ENCODE measurements at regions not wholly inside any gene's neighbourhood (a gene's known extent, or its start where the extent isn't known, plus 50 kb on each side); places are given as distances from the start of the nearest gene placed in this dataset.

- no peak for DNase-seq
- Mint-ChIP-seq H3K9me3 (no peaks in the 10 kb centered on the region), H3K27me3 (ENCODE audit: low read depth) (peaks cover 2% of the 10 kb centered on the region)
Observed at GRCh38 chr13:39272994-39273393, 234.7 kb downstream of the NHLRC3 start.

GRCh38 chr13:39273953-39274738, 235.9 kb downstream of the NHLRC3 start:
- ATAC-seq, result no peak
- no peaks in the 10 kb centered on the region for H3K4me1 Mint-ChIP-seq (ENCODE audit: low read depth)
- H3K9me3 Mint-ChIP-seq, result no peaks in the 10 kb centered on the region
- no peaks in the 10 kb centered on the region for H3K36me3 Mint-ChIP-seq (ENCODE audit: insufficient read depth)
- peaks cover 2% of the 10 kb centered on the region for H3K27me3 Mint-ChIP-seq (ENCODE audit: low read depth)
- H3K4me3 Mint-ChIP-seq, result no peak overlapping the region
- no peak for DNase-seq

More at GRCh38 chr13:39272994-39273393, 234.7 kb downstream of the NHLRC3 start:
- no peaks in the 10 kb centered on the region for H3K4me1 Mint-ChIP-seq (ENCODE audit: low read depth)
- H3K4me3 Mint-ChIP-seq, result no peak overlapping the region
- H3K36me3 Mint-ChIP-seq (ENCODE audit: insufficient read depth), result no peaks in the 10 kb centered on the region
- no peak for ATAC-seq

GRCh38 chr13:39274739-39275325, 236.6 kb downstream of the NHLRC3 start:
- Mint-ChIP-seq H3K4me3 (no peak overlapping the region), H3K27me3 (ENCODE audit: low read depth) (peaks cover 5% of the 10 kb centered on the region), H3K4me1 (ENCODE audit: low read depth) (no peaks in the 10 kb centered on the region), H3K9me3 (no peaks in the 10 kb centered on the region), H3K36me3 (ENCODE audit: insufficient read depth) (no peaks in the 10 kb centered on the region)
- no peak for ATAC-seq
- no peak for DNase-seq

GRCh38 chr13:39279077-39279476, 240.8 kb downstream of the NHLRC3 start:
- Mint-ChIP-seq H3K27me3 (ENCODE audit: low read depth) (peaks cover 12% of the 10 kb centered on the region), H3K36me3 (ENCODE audit: insufficient read depth) (no peaks in the 10 kb centered on the region), H3K4me1 (ENCODE audit: low read depth) (no peaks in the 10 kb centered on the region), H3K9me3 (no peaks in the 10 kb centered on the region), H3K4me3 (no peak overlapping the region)
- DNase-seq (no peak), ATAC-seq (no peak)

GRCh38 chr13:39281539-39282150, 243.4 kb downstream of the NHLRC3 start:
- peaks cover 2% of the 10 kb centered on the region for H3K9me3 Mint-ChIP-seq
- no peaks in the 10 kb centered on the region for H3K4me1 Mint-ChIP-seq (ENCODE audit: low read depth)
- ATAC-seq (no peak), DNase-seq (no peak)
- H3K27me3 Mint-ChIP-seq (ENCODE audit: low read depth), result peaks cover 12% of the 10 kb centered on the region
- no peak overlapping the region for H3K4me3 Mint-ChIP-seq
- no peaks in the 10 kb centered on the region for H3K36me3 Mint-ChIP-seq (ENCODE audit: insufficient read depth)

GRCh38 chr13:39282400-39282972, 244.2 kb downstream of the NHLRC3 start:
- no peaks in the 10 kb centered on the region for H3K36me3 Mint-ChIP-seq (ENCODE audit: insufficient read depth)
- H3K4me3 Mint-ChIP-seq, result no peak overlapping the region
- ATAC-seq (no peak), DNase-seq (no peak)
- peaks cover 12% of the 10 kb centered on the region for H3K27me3 Mint-ChIP-seq (ENCODE audit: low read depth)
- H3K4me1 Mint-ChIP-seq (ENCODE audit: low read depth), result no peaks in the 10 kb centered on the region
- peaks cover 8% of the 10 kb centered on the region for H3K9me3 Mint-ChIP-seq

- ATAC-seq, result no peak
- Mint-ChIP-seq H3K27me3 (ENCODE audit: low read depth) (peaks cover 10% of the 10 kb centered on the region), H3K36me3 (ENCODE audit: insufficient read depth) (no peaks in the 10 kb centered on the region), H3K4me3 (no peak overlapping the region), H3K4me1 (ENCODE audit: low read depth) (no peaks in the 10 kb centered on the region), H3K9me3 (peaks cover 12% of the 10 kb centered on the region)
- no peak for DNase-seq
Observed at GRCh38 chr13:39283072-39283471, 244.8 kb downstream of the NHLRC3 start.

- no peaks in the 10 kb centered on the region for H3K4me1 Mint-ChIP-seq (ENCODE audit: low read depth)
- H3K9me3 Mint-ChIP-seq, result peaks cover 18% of the 10 kb centered on the region
- H3K36me3 Mint-ChIP-seq (ENCODE audit: insufficient read depth), result no peaks in the 10 kb centered on the region
- H3K4me3 Mint-ChIP-seq, result no peak overlapping the region
- H3K27me3 Mint-ChIP-seq (ENCODE audit: low read depth), result peaks cover 7% of the 10 kb centered on the region
- DNase-seq (no peak), ATAC-seq (no peak)
Observed at GRCh38 chr13:39284801-39285388, 246.6 kb downstream of the NHLRC3 start.
